GM12875 (cell line): ENCODE measurements at regions not wholly inside any gene's neighbourhood (a gene's known extent, or its start where the extent isn't known, plus 50 kb on each side); places are given as distances from the start of the nearest gene placed in this dataset.

Experiments
- H3K4me3 ChIP-seq: one replicate; pipeline ENCODE4 v1.5.1; 2011; ENCODE audit warnings: low read depth, low read length, control low read depth
- CTCF ChIP-seq: IDR thresholded peaks from 2 replicates; pipeline ENCODE4 v1.5.1; 2011; ENCODE audit warnings: low read depth, mild to moderate bottlenecking, control low read depth, inconsistent platforms, low read length, moderate library complexity, borderline replicate concordance; ENCODE audit not compliant: insufficient read depth

- TF ChIP-seq CTCF, result no peak
- no peak overlapping the region for H3K4me3 ChIP-seq
Measured at GRCh38 chr11:115097796-115098408, 406.3 kb downstream of the CADM1 start.

GRCh38 chr11:115100706-115101105 lies 403.5 kb downstream of the CADM1 start:
- TF ChIP-seq CTCF, result no peak

GRCh38 chr11:115103921-115104320 lies 400.3 kb downstream of the CADM1 start:
- no peak for TF ChIP-seq CTCF
- H3K4me3 ChIP-seq, result no peak overlapping the region

More at GRCh38 chr11:115100706-115101105, 403.5 kb downstream of the CADM1 start:
- no peak overlapping the region for H3K4me3 ChIP-seq

- H3K4me3 ChIP-seq, result no peak overlapping the region
- TF ChIP-seq CTCF, result no peak
Measured at GRCh38 chr11:115104851-115105453, 399.3 kb downstream of the CADM1 start.

- H3K4me3 ChIP-seq, result no peak overlapping the region
Measured at GRCh38 chr11:115111066-115111465, 393.1 kb downstream of the CADM1 start.

GRCh38 chr11:115112754-115113153 lies 391.5 kb downstream of the CADM1 start:
- no peak overlapping the region for H3K4me3 ChIP-seq
- no peak for TF ChIP-seq CTCF

More at GRCh38 chr11:115111066-115111465, 393.1 kb downstream of the CADM1 start:
- TF ChIP-seq CTCF, result no peak

- TF ChIP-seq CTCF, result no peak
- H3K4me3 ChIP-seq, result no peak overlapping the region
Measured at GRCh38 chr11:115117956-115118493, 386.2 kb downstream of the CADM1 start.
